Mammary epithelial cell (primary cell): ENCODE measurements at regions not wholly inside any gene's neighbourhood (a gene's known extent, or its start where the extent isn't known, plus 50 kb on each side); places are given as distances from the start of the nearest gene placed in this dataset.

Experiments used
- CTCF ChIP-seq, 2 donors: IDR thresholded peaks in 1 of 2; conservative IDR thresholded peaks in 1 of 2; 2 replicates each; pipeline ENCODE4 v1.5.1; 2011 to 2012; ENCODE audit warnings: inconsistent platforms in 2 of 2, low read length in 2 of 2, mild to moderate bottlenecking in 2 of 2, control low read depth in 1 of 2, low read depth in 1 of 2; ENCODE audit not compliant: insufficient read depth in 1 of 2; ENCODE audit errors: extremely low read depth in 1 of 2
- EZH2 ChIP-seq: IDR thresholded peaks from 2 replicates; pipeline ENCODE4 v1.6.1; 2012; ENCODE audit warnings: low read length, inconsistent platforms, borderline replicate concordance

DNA sequence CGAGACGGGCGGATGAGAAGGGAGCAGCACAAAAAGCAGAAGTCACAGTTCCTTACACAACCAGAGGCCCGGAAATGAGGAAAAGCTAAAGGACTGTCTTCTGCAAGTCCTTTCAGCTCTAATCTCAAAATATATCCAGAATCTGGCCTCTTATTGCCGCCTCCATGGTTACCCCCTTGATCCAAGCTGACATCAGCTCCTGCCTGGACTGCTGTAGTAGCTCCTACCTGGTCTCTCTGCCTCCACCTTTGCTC lies 324.0 kb upstream of the ROPN1 start:
- no peak for TF ChIP-seq CTCF (conservative IDR thresholded peaks at IDR 0.05 in 1 of 2, IDR thresholded peaks at IDR 0.05 in 1 of 2; ENCODE audit: extremely low read depth in 1 of 2, insufficient read depth in 1 of 2, low read depth in 1 of 2, low read length in 2 of 2)
- TF ChIP-seq EZH2 = no peak
